ENCODE measurements at regions not wholly inside any gene's neighbourhood (a gene's known extent, or its start where the extent isn't known, plus 50 kb on each side); places are given as distances from the start of the nearest gene placed in this dataset.

GRCh38 chr20:4513720-4514119 is 172.5 kb upstream of the PRNP start:
- no peak for DNase-seq

- peak in 1 of 51 donors; percentile 35 for DNase-seq
Observed at GRCh38 chr20:4512891-4513550, 173.2 kb upstream of the PRNP start.

GRCh38 chr20:4511776-4512175 is 174.5 kb upstream of the PRNP start:
- no peak for DNase-seq

DNA sequence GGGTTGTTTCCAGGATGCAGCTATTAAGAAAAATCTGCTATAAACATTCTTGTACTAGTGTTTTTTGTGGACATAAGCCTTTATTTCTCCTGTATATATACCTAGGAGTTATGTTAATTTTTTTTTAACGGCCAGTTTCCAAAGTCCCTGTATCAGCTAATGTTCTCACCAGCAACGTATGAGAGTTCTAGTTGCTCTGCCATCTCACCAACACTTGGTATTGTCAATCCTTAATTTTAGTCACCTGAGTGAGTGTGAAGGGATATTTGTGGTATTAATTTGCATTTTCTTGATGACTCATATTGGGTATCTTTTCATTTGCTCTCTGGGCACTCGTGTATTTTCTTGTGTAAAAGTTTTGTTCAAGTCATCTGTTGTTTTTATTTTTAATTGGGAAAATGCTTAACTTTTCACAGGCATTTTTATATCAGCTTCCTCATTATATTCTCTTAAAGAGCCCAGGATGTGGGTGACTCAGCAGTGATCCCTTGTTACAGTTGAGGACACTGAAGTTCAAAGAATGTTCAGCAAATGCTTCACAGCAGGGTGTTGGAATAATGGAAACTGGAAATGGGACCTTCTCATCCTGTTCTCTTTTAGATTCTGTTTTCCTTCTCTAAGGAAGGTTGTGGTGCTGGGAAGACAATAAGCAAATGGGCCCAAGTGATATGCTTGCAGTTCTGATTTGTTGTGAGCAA is 176.3 kb upstream of the PRNP start:
- no peak for DNase-seq

- no peak for DNase-seq
Observed at GRCh38 chr20:4508773-4509172, 177.5 kb upstream of the PRNP start.

GRCh38 chr20:4507288-4507719 is 179.0 kb upstream of the PRNP start:
- no peak for DNase-seq

DNA sequence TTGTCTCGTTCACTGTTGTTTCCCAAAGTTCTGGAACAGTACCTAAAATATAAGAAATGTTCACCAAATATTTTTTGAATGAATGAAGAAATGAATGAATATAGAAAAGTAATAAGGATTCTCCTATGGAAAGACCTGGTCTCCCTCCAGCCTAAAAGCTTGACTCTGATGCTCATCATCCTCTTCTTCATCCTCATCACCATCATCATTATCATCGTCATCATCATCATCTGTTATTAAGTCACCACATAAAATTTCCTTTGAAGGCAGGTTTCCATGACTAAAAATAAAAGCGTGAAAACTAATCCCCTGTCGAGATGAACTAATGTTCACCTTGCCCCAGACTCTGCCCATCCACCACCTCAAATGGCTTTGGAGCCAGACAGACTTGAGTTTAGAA is 181.4 kb upstream of the PRNP start:
- no peak for DNase-seq

DNA sequence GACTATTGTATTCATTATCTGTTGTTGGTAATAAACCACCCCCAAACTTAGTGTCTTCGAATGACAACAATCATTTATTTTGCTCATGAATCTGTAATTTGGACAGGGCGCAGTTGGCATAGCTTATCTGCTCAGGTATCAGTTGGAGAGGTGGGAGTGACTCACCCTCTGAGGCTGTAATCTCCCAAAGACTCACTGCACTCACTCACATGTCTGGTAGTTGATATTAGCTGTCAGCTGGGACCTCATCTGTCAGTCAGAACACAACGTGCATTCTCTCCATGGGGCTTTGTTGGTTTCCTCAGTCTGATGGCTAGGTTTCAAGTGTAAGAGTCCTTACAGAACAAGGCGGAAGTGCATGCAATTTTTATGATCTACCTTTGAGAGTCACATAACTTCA is 183.5 kb upstream of the PRNP start:
- DNase-seq: no peak

GRCh38 chr20:4493386-4493785 is 192.9 kb upstream of the PRNP start:
- DNase-seq: no peak

GRCh38 chr20:4491643-4492042 is 194.6 kb upstream of the PRNP start:
- no peak for DNase-seq

- no peak for DNase-seq
Observed at GRCh38 chr20:4490606-4491280, 195.5 kb upstream of the PRNP start.

DNA sequence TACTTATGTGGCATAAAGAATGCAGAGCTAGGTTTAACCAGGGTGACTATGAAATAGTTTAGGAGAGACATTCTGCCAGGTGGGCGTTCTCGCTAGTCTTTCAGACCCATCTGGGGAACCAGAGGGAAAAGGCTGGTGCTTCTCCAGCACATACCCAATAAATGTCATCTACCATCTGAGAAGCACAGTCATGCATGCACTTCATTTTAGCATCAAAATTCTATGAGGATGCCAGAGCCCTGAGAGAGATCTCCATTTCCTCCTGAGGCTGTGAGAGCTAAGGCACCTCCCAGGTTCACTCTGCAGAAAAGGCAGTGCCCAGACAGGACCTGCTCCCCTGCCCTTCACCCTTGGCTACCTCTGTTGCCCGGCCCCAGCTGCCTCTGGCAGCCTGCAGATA is 196.2 kb upstream of the PRNP start:
- peak in 1 of 51 donors; percentile 5 for DNase-seq

DNA sequence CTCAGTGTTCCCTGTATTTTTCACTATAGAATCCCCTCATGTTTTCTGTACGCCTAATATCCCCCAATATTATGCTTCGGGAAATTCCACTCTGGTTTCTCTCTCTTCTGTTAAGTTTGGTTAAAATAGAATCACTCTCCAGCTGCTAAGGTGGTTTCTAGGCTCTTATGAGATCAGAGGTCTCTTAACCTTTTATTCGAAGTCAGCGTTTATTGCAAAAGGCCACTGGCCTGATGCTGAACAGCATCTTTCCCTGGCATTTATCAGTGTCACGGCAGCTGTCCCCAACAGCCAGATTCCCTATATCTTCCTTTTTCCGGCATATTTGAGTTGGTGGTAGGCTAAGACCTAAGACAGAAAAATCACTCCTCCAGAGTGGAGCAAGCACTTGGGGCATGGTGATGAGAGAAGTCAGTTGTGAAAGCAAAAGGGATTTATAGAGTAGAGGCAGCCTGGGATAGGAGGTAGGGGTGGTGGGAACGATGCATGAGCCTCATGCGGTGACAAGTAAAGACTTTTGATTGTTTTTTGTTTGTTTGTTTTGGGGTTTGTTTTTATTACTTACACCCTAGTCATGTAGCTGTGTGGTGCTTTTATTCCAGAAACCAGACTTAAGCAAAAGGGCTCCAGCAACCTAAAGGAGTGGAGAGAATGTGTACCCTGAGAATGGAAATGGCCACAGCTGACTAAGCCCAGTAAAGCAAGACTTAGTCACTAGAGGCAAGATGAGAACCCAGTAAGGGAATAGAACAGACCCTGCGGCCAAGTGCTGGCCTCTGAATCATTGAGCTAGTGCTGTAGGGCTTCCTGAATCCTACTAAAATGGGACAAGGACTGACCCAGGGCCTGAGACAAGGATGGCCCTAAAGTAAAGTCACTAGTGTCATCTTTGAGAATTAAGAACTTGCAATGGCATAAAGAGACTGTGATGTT is 197.6 kb upstream of the PRNP start:
- DNase-seq: peak in 1 of 51 donors; percentile 2

DNA sequence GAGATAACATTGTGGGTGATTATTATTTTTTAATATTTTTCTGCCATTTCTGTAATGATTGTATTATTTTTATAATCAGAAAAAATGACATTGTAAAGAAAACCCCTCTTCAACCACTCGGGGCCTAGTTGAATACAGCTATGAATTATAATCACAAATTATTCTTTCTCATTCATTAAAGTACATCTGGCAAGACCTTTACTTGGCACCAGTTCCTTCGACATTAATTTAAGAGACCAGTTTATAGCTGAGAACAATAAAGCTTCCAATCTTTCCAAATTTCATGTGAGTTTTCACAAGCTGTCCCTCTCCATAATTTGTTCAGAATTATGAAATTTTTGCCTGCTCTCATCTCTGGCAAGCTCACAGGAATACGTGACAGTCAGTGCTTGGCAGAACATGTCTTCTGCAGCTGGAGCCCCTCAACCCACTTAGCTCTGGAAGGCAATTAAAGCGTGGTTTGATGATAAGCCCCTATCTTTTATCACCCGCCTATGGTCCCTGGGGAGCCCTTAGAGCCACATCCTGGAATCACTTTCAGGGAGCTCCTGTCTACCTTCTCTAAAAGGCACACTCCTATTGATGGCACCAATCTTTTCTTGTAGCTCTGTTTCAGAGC is 201.8 kb upstream of the PRNP start:
- DNase-seq: no peak

GRCh38 chr20:4483961-4484360 is 202.3 kb upstream of the PRNP start:
- DNase-seq: no peak

DNA sequence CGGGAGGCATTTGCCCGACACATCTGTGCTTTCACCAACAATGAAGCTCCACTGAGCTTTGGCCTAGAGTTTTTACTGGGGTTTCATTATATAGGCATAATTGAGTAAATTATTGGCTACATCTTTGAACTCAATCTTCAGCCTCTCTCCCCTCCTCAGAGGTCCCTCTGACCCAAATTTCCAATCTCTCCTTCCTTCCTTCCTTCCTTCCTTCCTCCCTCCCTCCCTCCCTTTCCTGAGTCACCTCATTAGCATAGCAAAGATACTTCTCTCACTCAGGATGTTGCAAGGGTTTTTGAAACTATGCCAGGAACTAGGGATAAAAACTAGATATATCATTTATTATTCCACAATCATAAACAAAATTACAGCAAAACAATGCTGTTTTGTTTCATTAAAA is 202.8 kb upstream of the PRNP start:
- DNase-seq: no peak

DNA sequence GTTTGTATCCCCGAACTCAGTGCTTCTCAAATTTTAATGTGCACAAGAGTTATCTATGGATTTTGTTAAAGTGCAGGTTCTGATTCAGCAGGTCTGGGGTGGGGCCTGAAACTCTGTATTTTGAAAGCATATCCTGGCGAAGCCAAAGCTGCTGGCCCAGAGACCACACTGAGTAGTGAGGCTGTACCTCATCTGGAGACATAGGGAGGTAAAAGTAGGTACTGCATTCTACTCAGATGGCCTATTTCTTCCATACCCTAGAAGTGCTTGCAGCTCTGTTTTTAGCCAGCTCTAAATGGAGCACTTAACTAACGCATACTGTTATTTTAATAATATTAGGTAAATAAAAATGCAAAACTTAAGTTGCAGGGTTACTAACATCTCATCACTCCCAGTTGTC is 206.2 kb upstream of the PRNP start:
- no peak for DNase-seq

GRCh38 chr20:4476903-4477500 is 209.3 kb upstream of the PRNP start:
- peak in 8 of 51 donors; percentile 1 to 7 (median 2) for DNase-seq

- DNase-seq: no peak
Observed at GRCh38 chr20:4472906-4473305, 213.3 kb upstream of the PRNP start.

DNA sequence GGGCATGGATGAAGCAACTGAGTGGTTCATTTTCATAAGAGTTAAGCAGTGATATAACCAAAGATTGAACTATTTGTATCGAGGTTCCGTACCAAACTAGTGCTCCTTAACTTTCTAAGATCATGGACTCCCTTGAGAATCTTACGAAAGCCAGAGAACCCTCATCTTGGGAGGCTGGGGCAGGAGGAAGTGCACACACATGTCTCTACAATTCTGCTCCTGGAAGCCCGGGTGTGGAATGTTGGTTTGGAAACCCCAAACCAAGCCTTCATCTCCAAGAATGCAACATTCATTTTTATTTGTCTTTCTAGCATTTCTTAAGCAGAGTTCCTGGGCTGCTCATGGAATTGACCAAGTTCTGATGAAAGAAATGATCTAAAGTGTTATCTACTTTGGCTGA is 215.0 kb upstream of the PRNP start:
- DNase-seq: no peak

DNA sequence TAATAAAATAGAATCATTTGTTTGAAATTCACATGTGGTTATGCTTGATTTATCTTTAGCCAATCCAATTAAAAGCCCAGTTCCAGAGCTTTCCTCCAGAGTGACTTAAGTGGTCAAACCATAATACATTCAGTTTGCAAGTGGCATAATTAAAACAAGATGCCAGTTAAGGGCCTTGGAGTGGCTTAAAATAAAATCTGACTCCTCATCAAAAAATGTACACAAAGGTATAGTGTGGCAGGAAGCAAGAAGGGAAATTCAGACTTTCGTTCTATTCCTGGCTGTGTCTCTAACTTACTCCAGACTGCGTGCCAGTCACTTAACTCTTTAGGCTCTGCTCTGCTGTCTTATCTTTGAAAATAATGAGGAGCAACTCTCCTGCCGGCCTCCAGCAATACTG is 215.9 kb upstream of the PRNP start:
- DNase-seq: no peak
